Renal cortex interstitium (tissue), 11 donors: ENCODE measurements at regions not wholly inside any gene's neighbourhood (a gene's known extent, or its start where the extent isn't known, plus 50 kb on each side); places are given as distances from the start of the nearest gene placed in this dataset.

Experiments used
- DNase-seq, 11 donors: peaks; one replicate each; pipeline ENCODE4 v3.0.0-alpha.2; 2013; ENCODE audit warnings: low read depth in 9 of 11, low spot score in 4 of 11; ENCODE audit errors: extremely low read depth in 1 of 11

- DNase-seq: no peak
Observed at GRCh38 chr22:46072981-46073682, 77.2 kb upstream of the PPARA start.

GRCh38 chr22:46073683-46074504 is 76.4 kb upstream of the PPARA start:
- no peak for DNase-seq

GRCh38 chr22:46074771-46075551 is 75.4 kb upstream of the PPARA start:
- DNase-seq: no peak

DNA sequence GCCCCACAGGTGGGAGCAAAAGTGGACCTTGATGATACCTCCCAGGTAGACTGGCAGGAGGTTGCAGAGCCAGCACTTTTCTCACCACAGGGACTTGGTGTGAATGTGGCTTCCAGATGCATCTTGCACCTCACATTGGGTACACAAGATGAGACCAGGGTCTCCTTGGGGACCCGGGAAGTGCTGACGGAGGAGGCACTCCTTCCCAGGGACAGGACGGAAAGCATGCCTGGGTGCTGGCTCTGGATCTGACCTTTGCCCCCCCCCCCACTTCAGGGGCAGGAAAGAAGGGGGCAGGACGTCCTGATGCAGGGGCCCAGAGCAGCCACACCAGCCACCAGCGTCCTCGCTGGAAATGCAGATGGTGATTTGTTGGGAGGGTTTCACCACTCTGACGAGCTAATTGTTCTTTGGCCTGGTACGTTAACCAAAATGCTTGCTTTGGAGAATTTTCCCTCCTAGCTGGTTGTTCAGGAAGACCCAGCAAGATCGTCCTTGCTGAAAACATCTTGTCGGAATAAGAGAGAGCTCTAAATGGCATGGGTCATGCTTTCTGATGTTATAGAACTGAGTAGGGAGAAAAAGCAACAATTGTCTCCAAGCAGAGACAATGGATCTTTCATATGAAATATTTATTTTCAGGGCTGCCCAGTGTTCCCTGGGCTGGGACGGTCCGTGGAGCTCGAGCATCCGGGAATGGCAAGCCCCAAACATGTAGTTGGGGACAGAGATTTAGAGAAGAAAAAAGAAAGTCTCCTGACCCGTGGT is 74.4 kb upstream of the PPARA start:
- DNase-seq: no peak

DNA sequence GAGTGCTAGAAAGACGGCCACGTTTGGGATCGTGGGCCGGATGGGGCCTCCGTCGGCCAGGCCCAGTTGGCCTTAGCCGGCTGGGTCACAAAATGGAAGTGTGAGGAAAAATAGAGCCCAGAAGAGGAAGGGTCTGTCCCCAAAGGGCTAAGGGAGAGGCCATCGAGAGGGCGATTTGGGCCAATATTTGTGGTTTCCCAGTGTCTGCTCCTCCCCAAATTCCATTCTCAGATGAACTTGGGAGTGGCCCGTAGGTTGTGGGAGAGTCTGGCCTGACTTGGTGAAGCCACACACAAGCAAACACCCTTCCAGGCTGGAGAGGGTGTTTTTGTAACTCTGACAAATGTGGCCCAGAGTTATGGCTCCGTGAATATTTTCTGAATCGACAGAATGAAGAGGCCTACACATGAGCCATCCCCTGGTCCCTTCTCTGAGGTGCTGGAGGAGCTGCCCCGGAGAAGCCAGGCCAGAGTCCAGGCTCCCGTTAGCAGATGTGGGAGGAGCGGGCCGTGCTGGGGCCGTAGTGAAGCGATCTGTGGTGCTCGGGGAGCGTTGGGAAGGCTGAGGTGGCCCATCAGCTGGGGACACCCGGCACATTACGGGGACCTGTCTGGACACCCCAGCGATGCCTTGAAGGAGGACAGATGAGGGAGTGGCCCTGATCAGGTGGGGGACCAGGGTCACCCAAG is 73.5 kb upstream of the PPARA start:
- DNase-seq: no peak

DNA sequence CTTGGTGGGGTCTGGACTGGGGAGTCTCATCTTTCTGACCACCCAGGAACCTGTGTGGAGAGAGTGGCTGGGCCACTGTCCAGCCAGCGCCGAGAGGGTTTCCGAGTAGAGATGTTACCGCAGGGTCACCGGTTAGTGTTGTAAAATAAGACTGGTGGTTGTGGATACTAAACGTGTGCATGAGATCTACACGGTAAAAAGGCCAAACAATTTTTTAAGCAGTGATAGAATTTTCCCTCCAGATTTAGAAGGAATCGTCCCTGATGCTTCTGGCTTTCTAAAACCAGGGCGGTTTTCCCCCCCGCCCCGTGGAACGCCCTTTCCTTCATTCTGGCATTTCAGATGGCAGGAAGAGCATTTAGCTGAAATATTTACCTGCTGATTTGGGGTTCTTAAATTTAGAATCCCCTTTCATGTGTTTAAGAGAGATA is 72.6 kb upstream of the PPARA start:
- no peak for DNase-seq

GRCh38 chr22:46078241-46079092 is 71.9 kb upstream of the PPARA start:
- DNase-seq: no peak

- no peak for DNase-seq
Observed at GRCh38 chr22:46079093-46079860, 71.0 kb upstream of the PPARA start.

- no peak for DNase-seq
Observed at GRCh38 chr22:46079861-46080821, 70.2 kb upstream of the PPARA start.

DNA sequence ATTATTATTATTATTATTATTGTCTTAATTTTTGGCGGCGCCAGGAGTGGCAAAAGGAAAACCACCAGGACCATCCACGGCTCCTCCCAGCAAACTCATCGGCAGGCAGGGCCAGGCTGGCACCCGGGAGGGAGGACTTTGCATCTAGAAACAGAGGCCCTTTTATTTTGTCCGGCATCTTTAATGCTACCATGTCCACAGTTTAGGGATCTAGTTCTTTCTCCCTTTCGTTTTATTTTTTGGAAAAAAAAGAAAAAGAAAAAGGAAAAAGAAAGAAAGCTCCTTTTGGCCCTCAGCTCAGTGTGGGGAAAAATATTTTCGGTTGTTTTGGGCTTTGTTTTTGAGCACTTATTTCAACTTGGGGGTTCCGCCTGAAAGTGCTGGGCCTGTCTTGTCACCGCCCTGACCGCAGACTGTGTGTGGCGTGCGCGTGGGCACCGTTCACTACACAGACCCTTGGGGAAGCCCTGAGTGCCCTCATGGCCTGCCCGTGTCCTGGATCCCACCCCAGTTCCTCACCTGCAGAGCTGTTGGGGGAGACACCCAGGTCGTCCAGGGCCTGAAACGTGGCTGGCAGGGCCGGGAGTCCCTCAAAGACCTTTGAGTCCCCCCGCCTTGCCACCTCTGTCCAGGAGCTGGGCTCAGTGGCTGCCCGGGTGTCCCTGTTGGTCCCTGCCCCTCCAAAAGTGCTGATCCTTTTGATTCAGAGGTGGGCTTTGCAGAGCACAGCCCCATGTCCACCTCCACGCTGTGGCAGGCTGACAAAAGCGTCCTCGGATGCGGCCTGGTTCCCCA is 69.1 kb upstream of the PPARA start:
- no peak for DNase-seq

GRCh38 chr22:46081831-46082210 is 68.5 kb upstream of the PPARA start:
- no peak for DNase-seq

- no peak for DNase-seq
Observed at GRCh38 chr22:46082633-46083032, 67.7 kb upstream of the PPARA start.

- DNase-seq: no peak
Observed at GRCh38 chr22:46083383-46084350, 66.7 kb upstream of the PPARA start.

GRCh38 chr22:46084376-46084775 is 66.0 kb upstream of the PPARA start:
- DNase-seq: no peak
